Spleen (tissue), 11 donors: ENCODE measurements at regions not wholly inside any gene's neighbourhood (a gene's known extent, or its start where the extent isn't known, plus 50 kb on each side); places are given as distances from the start of the nearest gene placed in this dataset.

Experiments
- DNase-seq: peaks from one replicate; pipeline ENCODE4 v3.0.0-alpha.2; 2020
- H3K27ac ChIP-seq, 8 donors: fragments of 200-600 bp; sonication (generic) in 7 of 8; 1 replicate in 4 of 8; 2 replicates in 4 of 8; pipeline versions ENCODE4 v1.5.0 to v1.8.0; 2016 to 2021; ENCODE audit warnings: inconsistent platforms in 4 of 8, mild to moderate bottlenecking in 4 of 8, moderate library complexity in 1 of 8
- H3K27me3 ChIP-seq, 7 donors: fragments of 200-600 bp; sonication (generic) in 6 of 7; replicated peaks in 1 of 7; 1 replicate in 4 of 7; 2 replicates in 3 of 7; pipeline versions ENCODE4 v1.5.0 to v1.8.0; 2016 to 2021; ENCODE audit warnings: inconsistent platforms in 3 of 7, mild to moderate bottlenecking in 1 of 7
- H3K36me3 ChIP-seq, 6 donors: fragments of 200-600 bp; sonication (generic) in 5 of 6; 1 replicate in 4 of 6; 2 replicates in 2 of 6; pipeline versions ENCODE4 v1.5.0 to v1.8.0; 2016 to 2021; ENCODE audit warnings: inconsistent platforms in 2 of 6
- H3K4me1 ChIP-seq, 6 donors: fragments of 200-600 bp; sonication (generic) in 5 of 6; 1 replicate in 3 of 6; 2 replicates in 3 of 6; pipeline versions ENCODE4 v1.5.0 to v1.8.0; 2016 to 2021; ENCODE audit warnings: inconsistent platforms in 3 of 6
- H3K4me3 ChIP-seq, 8 donors: fragments of 200-600 bp; sonication (generic) in 7 of 8; 1 replicate in 4 of 8; 2 replicates in 4 of 8; pipeline versions ENCODE4 v1.5.0 to v1.8.0; 2016 to 2021; ENCODE audit warnings: inconsistent platforms in 4 of 8, mild to moderate bottlenecking in 4 of 8, moderate library complexity in 2 of 8
- H3K9me3 ChIP-seq, 8 donors: fragments of 200-600 bp; sonication (generic) in 7 of 8; 1 replicate in 4 of 8; 2 replicates in 4 of 8; pipeline versions ENCODE4 v1.5.0 to v1.8.0; 2016 to 2021; ENCODE audit warnings: inconsistent platforms in 4 of 8
- POLR2A ChIP-seq, 3 donors: fragments of 450-650 bp; IDR thresholded peaks; one replicate each; pipeline ENCODE4 v1.5.1; 2017; ENCODE audit warnings: antibody characterized with exemption in 3 of 3, mild to moderate bottlenecking in 1 of 3
- POLR2AphosphoS5 ChIP-seq, 3 donors: sonication (generic); formaldehyde crosslinking; IDR thresholded peaks; one replicate each; pipeline ENCODE4 v1.5.1; 2017; ENCODE audit warnings: antibody characterized with exemption in 3 of 3
- WGBS, 5 donors: extraction: QIAGEN DNeasy Blood & Tissue Kit in 3 of 5; methylation state at CpG; one replicate each; pipeline versions ENCODE4 v1.1.5 to v1.1.7; 2013 to 2018; 5-methylcytosine and 5-hydroxymethylcytosine counted together
- intact Hi-C: fragments of 100-400 bp; cut with DNase I; formaldehyde crosslinking; loops from one replicate; pipeline ENCODE4 v1.15.0; 2023; ENCODE audit warnings: low total_unique reads
- TF ChIP-seq, protein P1 (sequence below), 11 experiments: fragments of 200-600 bp in 7 of 11; fragments of 450-650 bp in 4 of 11; sonication (generic) in 4 of 11; IDR thresholded peaks in 8 of 11; conservative IDR thresholded peaks in 3 of 11; 1 replicate in 7 of 11; 2 replicates in 4 of 11; pipeline versions ENCODE4 v1.4.0 to v1.8.0; 2016 to 2021; ENCODE audit warnings: antibody characterized with exemption in 11 of 11, inconsistent platforms in 4 of 11, mild to moderate bottlenecking in 1 of 11
- donor health status: healthy with polysubstance abuse.
- donor health status: DM: no; HTN: no; CAD: no; lungs with moderate emphysema.
- donor health status: DM: no; HTN: no; CAD: no.
- donor health status: Bipolar disorder and iron deficiency.
- donor health status: healthy.
- donor health status: DM: no; HTN: no; CAD: no.
- donor health status: DM: yes; HTN: yes; CAD: no.

DNA sequence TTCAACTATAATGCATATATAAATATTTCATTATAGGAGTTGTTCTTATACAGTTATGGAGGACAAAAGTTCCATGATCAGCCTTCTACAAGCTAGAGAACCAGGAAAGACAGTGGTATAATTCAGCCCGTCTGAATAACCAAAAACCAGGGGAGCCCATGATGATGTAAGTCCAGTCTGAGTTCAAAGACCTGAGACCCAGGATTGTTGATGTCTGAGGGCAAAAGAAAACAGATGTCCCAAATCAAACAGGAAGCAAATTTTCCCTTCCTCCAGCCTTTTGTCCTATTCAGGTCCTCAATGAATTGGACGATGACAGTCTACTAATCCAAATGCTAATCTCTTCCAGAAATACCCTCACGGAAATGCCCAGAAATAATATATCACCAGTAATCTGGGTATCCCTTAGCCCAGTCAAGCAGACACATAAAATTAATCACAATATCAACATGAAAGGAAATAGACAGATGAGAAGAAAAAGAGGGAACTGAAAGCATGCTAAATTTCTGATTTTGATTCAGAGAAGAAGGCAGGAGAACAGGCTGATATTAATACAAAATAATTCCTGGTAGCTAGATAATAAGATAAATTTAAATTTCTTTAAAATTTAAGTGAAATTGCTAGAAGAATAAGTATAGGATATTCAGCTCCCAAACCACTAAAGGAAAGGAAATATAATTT is 255.6 kb upstream of the CTAGE1 start:
- 35 to 73% (median 68%) methylated on average over 3 of the region's 3 CpGs for WGBS, 5 donors
- TF ChIP-seq POLR2A (IDR thresholded peaks at IDR 0.05) (no peak), POLR2AphosphoS5 (IDR thresholded peaks at IDR 0.05) (no peak)
- TF ChIP-seq, protein P1, sequence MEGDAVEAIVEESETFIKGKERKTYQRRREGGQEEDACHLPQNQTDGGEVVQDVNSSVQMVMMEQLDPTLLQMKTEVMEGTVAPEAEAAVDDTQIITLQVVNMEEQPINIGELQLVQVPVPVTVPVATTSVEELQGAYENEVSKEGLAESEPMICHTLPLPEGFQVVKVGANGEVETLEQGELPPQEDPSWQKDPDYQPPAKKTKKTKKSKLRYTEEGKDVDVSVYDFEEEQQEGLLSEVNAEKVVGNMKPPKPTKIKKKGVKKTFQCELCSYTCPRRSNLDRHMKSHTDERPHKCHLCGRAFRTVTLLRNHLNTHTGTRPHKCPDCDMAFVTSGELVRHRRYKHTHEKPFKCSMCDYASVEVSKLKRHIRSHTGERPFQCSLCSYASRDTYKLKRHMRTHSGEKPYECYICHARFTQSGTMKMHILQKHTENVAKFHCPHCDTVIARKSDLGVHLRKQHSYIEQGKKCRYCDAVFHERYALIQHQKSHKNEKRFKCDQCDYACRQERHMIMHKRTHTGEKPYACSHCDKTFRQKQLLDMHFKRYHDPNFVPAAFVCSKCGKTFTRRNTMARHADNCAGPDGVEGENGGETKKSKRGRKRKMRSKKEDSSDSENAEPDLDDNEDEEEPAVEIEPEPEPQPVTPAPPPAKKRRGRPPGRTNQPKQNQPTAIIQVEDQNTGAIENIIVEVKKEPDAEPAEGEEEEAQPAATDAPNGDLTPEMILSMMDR (IDR thresholded peaks at IDR 0.05 in 8 of 11, conservative IDR thresholded peaks at IDR 0.05 in 3 of 11): no peak
- Histone ChIP-seq H3K9me3 (peaks cover 0 to 8% (median 0%) of the 10 kb centered on the region in 8 donors), H3K4me1 (no peaks in the 10 kb centered on the region), H3K27ac (no peak overlapping the region), H3K36me3 (no peaks in the 10 kb centered on the region), H3K27me3 (peaks cover 0 to 3% (median 0%) of the 10 kb centered on the region in 7 donors), H3K4me3 (no peak overlapping the region)
- DNase-seq: no peak
- intact Hi-C loops: no loop called here

DNA sequence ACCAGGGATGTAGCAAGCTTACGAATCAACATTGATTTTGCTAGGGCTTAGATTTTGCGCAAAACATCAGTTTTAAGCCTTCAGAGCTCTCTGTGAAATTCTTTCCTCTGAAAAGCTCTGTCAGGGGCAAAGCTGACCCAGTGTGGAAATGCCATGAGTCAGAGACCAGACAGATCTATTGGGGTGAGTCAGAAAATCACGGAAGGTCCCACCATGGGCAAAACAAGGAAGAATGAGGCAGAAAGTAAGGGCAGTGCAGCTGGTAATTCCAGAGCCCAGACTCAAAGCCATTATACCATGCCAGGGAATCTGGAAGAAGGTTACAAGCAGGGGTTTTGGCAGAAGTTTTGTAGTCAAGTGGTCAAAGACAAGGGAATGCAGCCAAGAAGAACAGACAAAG is 256.6 kb upstream of the CTAGE1 start:
- WGBS, 5 donors: 79 to 89% (median 85%) methylated on average over 3 of the region's 3 CpGs
- DNase-seq: no peak
- TF ChIP-seq POLR2A (IDR thresholded peaks at IDR 0.05): no peak
- TF ChIP-seq, protein P1 (IDR thresholded peaks at IDR 0.05 in 8 of 11, conservative IDR thresholded peaks at IDR 0.05 in 3 of 11): no peak
- no peak for TF ChIP-seq POLR2AphosphoS5 (IDR thresholded peaks at IDR 0.05)
- no peak overlapping the region for H3K4me3 ChIP-seq
- no peak overlapping the region for H3K27ac ChIP-seq
- peaks cover 0 to 8% (median 0%) of the 10 kb centered on the region in 8 donors for H3K9me3 ChIP-seq
- intact Hi-C loops: no loop called here
- H3K27me3 ChIP-seq: peaks cover 0 to 3% (median 0%) of the 10 kb centered on the region in 7 donors
- H3K36me3 ChIP-seq: no peaks in the 10 kb centered on the region
- no peaks in the 10 kb centered on the region for H3K4me1 ChIP-seq

DNA sequence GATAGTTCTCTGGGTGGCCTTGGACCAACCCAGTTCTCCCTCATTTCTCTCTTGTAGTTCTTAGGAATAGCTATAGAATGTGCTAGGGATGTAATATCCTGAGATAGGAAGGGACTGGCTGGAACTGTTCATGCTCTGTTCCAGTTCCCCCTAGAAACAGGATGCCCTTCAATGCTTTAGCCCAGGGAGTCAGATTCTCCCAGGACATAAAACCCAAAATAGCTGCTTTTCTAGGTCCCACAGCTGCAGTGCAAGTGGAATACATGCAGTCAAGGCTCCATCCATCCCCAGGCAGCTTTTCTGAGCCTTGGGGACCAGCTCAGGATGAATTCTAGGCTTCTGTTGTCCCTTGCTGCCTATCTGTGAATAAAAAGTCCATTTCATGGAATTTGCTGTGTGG is 257.3 kb upstream of the CTAGE1 start:
- Histone ChIP-seq H3K4me1 (no peaks in the 10 kb centered on the region), H3K27me3 (peaks cover 0 to 3% (median 0%) of the 10 kb centered on the region in 7 donors), H3K27ac (no peak overlapping the region), H3K4me3 (no peak overlapping the region), H3K9me3 (peaks cover 0 to 8% (median 0%) of the 10 kb centered on the region in 8 donors), H3K36me3 (no peaks in the 10 kb centered on the region)
- DNase-seq: no peak
- intact Hi-C loops: no loop called here
- no peak for TF ChIP-seq POLR2A (IDR thresholded peaks at IDR 0.05)
- no peak for TF ChIP-seq POLR2AphosphoS5 (IDR thresholded peaks at IDR 0.05)
- TF ChIP-seq, protein P1 (IDR thresholded peaks at IDR 0.05 in 8 of 11, conservative IDR thresholded peaks at IDR 0.05 in 3 of 11): no peak

DNA sequence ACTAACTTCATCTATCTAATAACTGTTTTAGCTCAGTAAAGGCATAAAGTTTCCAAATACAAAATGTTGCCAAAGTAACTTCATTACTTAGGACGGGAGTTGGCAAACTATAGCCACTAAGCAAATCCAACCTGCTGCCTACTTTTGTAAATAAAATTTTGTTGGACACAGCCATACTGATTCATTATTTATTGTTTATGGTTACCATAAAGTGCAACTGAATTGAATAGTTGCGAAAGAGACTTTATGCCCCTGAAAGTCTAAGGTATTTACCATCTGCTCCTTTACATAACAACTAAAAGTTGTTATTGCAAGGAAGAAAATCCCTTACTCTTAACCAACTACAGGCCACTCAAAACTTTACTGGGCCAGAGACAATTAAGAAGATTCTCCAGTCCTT is 256.7 kb upstream of the RBBP8 start:
- Histone ChIP-seq H3K4me1 (no peaks in the 10 kb centered on the region), H3K9me3 (peaks cover 0 to 8% (median 0%) of the 10 kb centered on the region in 8 donors), H3K27ac (no peak overlapping the region), H3K4me3 (no peak overlapping the region), H3K27me3 (peaks cover 0 to 3% (median 0%) of the 10 kb centered on the region in 7 donors), H3K36me3 (no peaks in the 10 kb centered on the region)
- DNase-seq: no peak
- WGBS, 5 donors: 72 to 96% (median 92%) methylated on average over 2 of the region's 2 CpGs
- intact Hi-C loops: no loop called here
- TF ChIP-seq POLR2A (IDR thresholded peaks at IDR 0.05) (no peak), POLR2AphosphoS5 (IDR thresholded peaks at IDR 0.05) (no peak)
- TF ChIP-seq, protein P1 (IDR thresholded peaks at IDR 0.05 in 8 of 11, conservative IDR thresholded peaks at IDR 0.05 in 3 of 11): no peak
